HCT116 (cell line): ENCODE measurements at regions not wholly inside any gene's neighbourhood (a gene's known extent, or its start where the extent isn't known, plus 50 kb on each side); places are given as distances from the start of the nearest gene placed in this dataset.

ENCODE experiments used
- ATAC-seq: fragments of 200-7000 bp; cut with Tn5 transposase; 2 replicates; pipeline ENCODE4 v1.9.1; 2020; ENCODE audit warnings: mild to moderate bottlenecking, moderate library complexity
- BruUV-seq: library from RNA; stranded (reverse); fragments of 400-500 nt; replicated peaks from 2 replicates; lab custom pipeline; 2021; lab: Mats Ljungman, UMichigan
- CTCF ChIA-PET: fragments of 300-600 bp; sonication (Branson Sonifier 250); formaldehyde crosslinking; loops from one replicate; lab custom pipeline; 2021; ENCODE audit warnings: antibody characterized with exemption; lab: Charles Lee
- POLR2A ChIA-PET: fragments of 300-600, 350-600 bp; sonication (Branson Sonifier 250); formaldehyde crosslinking; loops from one replicate; lab custom pipeline; 2021; ENCODE audit warnings: antibody characterized with exemption; lab: Charles Lee
- RAD21 ChIA-PET, 2 experiments: fragments of 300-600 bp; sonication (Branson Sonifier 250); formaldehyde crosslinking; loops; one replicate each; lab custom pipeline; 2023; ENCODE audit warnings: low total read pairs in 2 of 2; ENCODE audit not compliant: uncharacterized antibody in 2 of 2, unreplicated experiment in 2 of 2, low non-redundant PET in 1 of 2; lab: Charles Lee
- DNase-seq: peaks from one replicate; pipeline ENCODE4 v3.0.0-alpha.2; 2010; ENCODE audit warnings: low read depth, low spot score
- H2AFZ ChIP-seq: fragments of 200-600 bp; shearing (Covaris generic), sonication (generic); 2 replicates; pipeline ENCODE4 v1.6.1; 2017; ENCODE audit warnings: low read depth, mixed run types, mixed read lengths, antibody characterized with exemption, low read length; ENCODE audit not compliant: poor library complexity, severe bottlenecking
- H3K27ac ChIP-seq: 2 replicates; pipeline ENCODE4 v1.5.1; 2012; ENCODE audit warnings: low read depth, low read length
- H3K27me3 ChIP-seq: fragments of 200-600 bp; sonication (generic); 2 replicates; pipeline ENCODE4 v1.6.1; 2016; ENCODE audit warnings: mixed run types, low read length, mixed read lengths; ENCODE audit not compliant: insufficient read depth
- H3K36me3 ChIP-seq, 2 experiments: fragments of 200-500 bp in 1 of 2; fragments of 200-600 bp in 1 of 2; sonication (Bioruptor generic) in 1 of 2; sonication (generic) in 1 of 2; 2 replicates each; pipeline versions ENCODE4 v1.5.1 to v1.6.1; 2014 to 2016; ENCODE audit warnings: low read length in 2 of 2, inconsistent platforms in 1 of 2, mixed read lengths in 1 of 2, mixed run types in 1 of 2; ENCODE audit not compliant: insufficient read depth in 2 of 2, control insufficient read depth in 1 of 2
- H3K4me1 ChIP-seq, 2 experiments: fragments of 200-600 bp in 1 of 2; sonication (generic) in 1 of 2; 2 replicates each; pipeline versions ENCODE4 v1.5.1 to v1.6.1; 2012 to 2017; ENCODE audit warnings: low read length in 2 of 2, inconsistent platforms in 1 of 2, mild to moderate bottlenecking in 1 of 2, mixed read lengths in 1 of 2, mixed run types in 1 of 2, moderate library complexity in 1 of 2; ENCODE audit not compliant: insufficient read depth in 2 of 2, control insufficient read depth in 1 of 2
- H3K4me2 ChIP-seq: fragments of 200-600 bp; sonication (generic); 2 replicates; pipeline ENCODE4 v1.6.1; 2017; ENCODE audit warnings: mixed run types, low read length, mixed read lengths
- H3K4me3 ChIP-seq, 2 experiments: fragments of 200-600 bp in 1 of 2; sonication (generic) in 1 of 2; replicated peaks in 1 of 2; 2 replicates each; pipeline ENCODE4 v1.5.1; 2011 to 2016; ENCODE audit warnings: low read length in 2 of 2, control low read depth in 1 of 2, low read depth in 1 of 2, mild to moderate bottlenecking in 1 of 2, mixed read lengths in 1 of 2, mixed run types in 1 of 2
- H3K79me2 ChIP-seq: fragments of 200-600 bp; sonication (generic); 2 replicates; pipeline ENCODE4 v1.6.1; 2017; ENCODE audit warnings: mild to moderate bottlenecking, mixed run types, low read length, moderate library complexity, mixed read lengths; ENCODE audit not compliant: insufficient read depth
- H3K9ac ChIP-seq: fragments of 200-600 bp; sonication (generic); 2 replicates; pipeline ENCODE4 v1.6.1; 2016; ENCODE audit warnings: low read length, mixed read lengths
- H3K9me2 ChIP-seq: fragments of 200-600 bp; sonication (generic), shearing (Covaris generic); 2 replicates; pipeline ENCODE4 v1.6.1; 2017; ENCODE audit warnings: mixed run types, mild to moderate bottlenecking, moderate library complexity; ENCODE audit not compliant: insufficient read depth
- H3K9me3 ChIP-seq, 2 experiments: fragments of 200-500 bp in 1 of 2; fragments of 200-600 bp in 1 of 2; sonication (Bioruptor generic) in 1 of 2; sonication (generic) in 1 of 2; 2 replicates each; pipeline ENCODE4 v1.6.1; 2014 to 2017; ENCODE audit warnings: low read length in 2 of 2, mixed read lengths in 2 of 2, inconsistent platforms in 1 of 2, low read depth in 1 of 2, mild to moderate bottlenecking in 1 of 2, mixed run types in 1 of 2, moderate library complexity in 1 of 2; ENCODE audit not compliant: control insufficient read depth in 1 of 2, insufficient read depth in 1 of 2
- H4K20me1 ChIP-seq: fragments of 200-600 bp; sonication (generic), shearing (Covaris generic); 2 replicates; pipeline ENCODE4 v1.6.1; 2017; ENCODE audit warnings: mixed run types, mild to moderate bottlenecking, moderate library complexity; ENCODE audit not compliant: insufficient read depth
- ATF3 ChIP-seq: IDR thresholded peaks from 2 replicates; pipeline ENCODE4 v1.6.1; 2012
- CBX3 ChIP-seq: IDR thresholded peaks from 2 replicates; pipeline ENCODE4 v1.6.1; 2012; ENCODE audit warnings: low read depth
- CEBPB ChIP-seq: IDR thresholded peaks from 2 replicates; pipeline ENCODE4 v1.6.1; 2012; ENCODE audit warnings: low read depth
- CTCF ChIP-seq, 3 experiments: fragments of 200-600 bp in 1 of 3; sonication (generic) in 1 of 3; IDR thresholded peaks in 2 of 3; conservative IDR thresholded peaks in 1 of 3; 2 replicates each; pipeline ENCODE4 v1.5.1; 2012 to 2017; ENCODE audit warnings: low read depth in 2 of 3, low read length in 2 of 3, antibody characterized with exemption in 1 of 3, borderline replicate concordance in 1 of 3, control low read depth in 1 of 3, mild to moderate bottlenecking in 1 of 3, mixed read lengths in 1 of 3, mixed run types in 1 of 3, moderate library complexity in 1 of 3; ENCODE audit not compliant: insufficient read depth in 1 of 3
- ELF1 ChIP-seq: IDR thresholded peaks from 2 replicates; pipeline ENCODE4 v1.6.1; 2012; ENCODE audit warnings: low read depth, borderline replicate concordance
- FOSL1 ChIP-seq: IDR thresholded peaks from 2 replicates; pipeline ENCODE4 v1.6.1; 2012; ENCODE audit warnings: low read depth
- JUND ChIP-seq: IDR thresholded peaks from 2 replicates; pipeline ENCODE4 v1.6.1; 2012
- MAX ChIP-seq: IDR thresholded peaks from 2 replicates; pipeline ENCODE4 v1.6.1; 2012
- RAD21 ChIP-seq: IDR thresholded peaks from 2 replicates; pipeline ENCODE4 v1.6.1; 2012; ENCODE audit warnings: low read depth, mild to moderate bottlenecking
- REST ChIP-seq: IDR thresholded peaks from 2 replicates; pipeline ENCODE4 v1.6.1; 2012; ENCODE audit warnings: low read depth
- SP1 ChIP-seq: IDR thresholded peaks from 2 replicates; pipeline ENCODE4 v1.6.1; 2012; ENCODE audit warnings: low read depth
- SRF ChIP-seq: IDR thresholded peaks from 2 replicates; pipeline ENCODE4 v1.6.1; 2012; ENCODE audit warnings: low read depth
- TCF7L2 ChIP-seq: IDR thresholded peaks from 2 replicates; pipeline ENCODE4 v1.7.0; 2011; ENCODE audit warnings: borderline replicate concordance, inconsistent platforms; ENCODE audit not compliant: insufficient read depth, insufficient read length; ENCODE audit errors: extremely low read depth
- ZFX ChIP-seq: fragments of 450-650 bp; IDR thresholded peaks from 2 replicates; pipeline ENCODE4 v1.6.1; 2017
- intact Hi-C: fragments of 100-400 bp; cut with micrococcal nuclease; formaldehyde crosslinking; loops from 2 replicates; pipeline ENCODE4 v1.10.0; 2022

- TF ChIP-seq JUND (no peak), CEBPB (no peak), REST (no peak), ELF1 (no peak), SP1 (no peak)
These were observed 54.4 kb upstream of the PPP2R3A start (continued) for GRCh38 chr3:135911110-135911509.

- Histone ChIP-seq H3K36me3 (no peaks in the 10 kb centered on the region), H3K79me2 (no peaks in the 10 kb centered on the region), H3K27ac (no peak overlapping the region), H3K9ac (no peak overlapping the region), H2AFZ (no peak overlapping the region), H4K20me1 (no peaks in the 10 kb centered on the region), H3K4me1 (no peaks in the 10 kb centered on the region)
- no peak for DNase-seq
- CTCF ChIA-PET, result interaction anchor here (1.8 kb wide), 1 partner anchor 127 kb away, joined by 6 read pairs; no protein-coding TSS in a partner anchor
- POLR2A ChIA-PET, result no interaction called here
- ATAC-seq, result no peak
- no TSS peak for BruUV-seq
- TF ChIP-seq SRF (no peak), CBX3 (no peak), FOSL1 (no peak), CTCF (IDR thresholded peaks at IDR 0.05 in 2 of 3, conservative IDR thresholded peaks at IDR 0.05 in 1 of 3; ENCODE audit: borderline replicate concordance in 1 of 3, insufficient read depth in 1 of 3, low read depth in 2 of 3, low read length in 2 of 3) (no peak), REST (no peak), ZFX (no peak), MAX (no peak), RAD21 (no peak), SP1 (no peak), TCF7L2 (no peak), ATF3 (no peak)
- TF ChIP-seq, all 23 proteins: peak for 0
- no peak overlapping the region for H3K4me3 ChIP-seq
- H3K9me2 ChIP-seq, result no peaks in the 10 kb centered on the region
- RAD21 ChIA-PET, result no interaction called here
- no peaks in the 10 kb centered on the region for H3K9me3 ChIP-seq
- no peaks in the 10 kb centered on the region for H3K27me3 ChIP-seq
- intact Hi-C loops, result no loop called here
- H3K4me2 ChIP-seq, result no peak overlapping the region
These were observed 50.3 kb upstream of the PPP2R3A start for GRCh38 chr3:135915206-135915605.
